Adrenal gland (tissue), 5 donors: ENCODE measurements at regions not wholly inside any gene's neighbourhood (a gene's known extent, or its start where the extent isn't known, plus 50 kb on each side); places are given as distances from the start of the nearest gene placed in this dataset.

Experiments
- CTCF ChIP-seq, 6 experiments: fragments of 450-650 bp in 4 of 6; fragments of 200-600 bp in 2 of 6; sonication (generic) in 1 of 6; IDR thresholded peaks; 1 replicate in 5 of 6; 2 replicates in 1 of 6; pipeline versions ENCODE4 v1.5.1 to v1.8.0; 2016 to 2021; ENCODE audit warnings: antibody characterized with exemption in 6 of 6, mild to moderate bottlenecking in 2 of 6, moderate library complexity in 1 of 6
- POLR2A ChIP-seq, 2 donors: fragments of 450-650 bp; IDR thresholded peaks; one replicate each; pipeline ENCODE4 v1.6.1; 2017; ENCODE audit warnings: antibody characterized with exemption in 2 of 2, mild to moderate bottlenecking in 2 of 2, moderate library complexity in 1 of 2
- donor health status: DM: no; HTN: no; CAD: no.

DNA sequence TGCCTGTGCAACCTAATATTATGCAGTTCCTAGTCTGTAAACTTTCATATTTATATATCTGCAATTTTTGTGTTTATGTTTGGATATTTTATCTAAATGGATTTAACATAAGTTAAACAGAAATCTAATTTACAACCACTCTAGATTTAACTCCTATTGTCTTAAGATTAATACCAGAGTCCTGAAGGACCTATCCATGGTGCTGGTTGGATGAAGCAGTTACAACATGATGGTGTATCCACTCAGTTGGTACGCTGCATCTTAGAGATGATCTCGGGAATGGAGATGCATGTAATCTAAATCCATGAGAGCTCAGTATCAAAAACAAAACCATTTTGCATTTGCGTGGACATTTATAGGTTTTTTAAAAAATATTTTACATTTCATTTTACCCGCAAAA is 745.9 kb upstream of the SLC8A1 start:
- TF ChIP-seq CTCF (IDR thresholded peaks at IDR 0.05) (no peak), POLR2A (IDR thresholded peaks at IDR 0.05) (no peak)
